HepG2 (cell line): ENCODE measurements at regions not wholly inside any gene's neighbourhood (a gene's known extent, or its start where the extent isn't known, plus 50 kb on each side); places are given as distances from the start of the nearest gene placed in this dataset.

ENCODE experiments used
- ATAC-seq: fragments of 200-7000 bp; cut with Tn5 transposase; 3 replicates; pipeline ENCODE4 v1.9.1; 2020; ENCODE audit warnings: mild to moderate bottlenecking, moderate library complexity
- BruUV-seq: library from RNA; stranded (reverse); fragments of 400-500 nt; replicated peaks from 2 replicates; lab custom pipeline; 2021; lab: Mats Ljungman, UMichigan
- CTCF ChIA-PET: fragments of 300-600 bp; formaldehyde crosslinking; extraction: SDS; loops from one replicate; lab custom pipeline; 2021; ENCODE audit warnings: low total read pairs, inconsistent platforms, low intra/inter-chr PET ratio; lab: Yijun Ruan, JAX
- POLR2A ChIA-PET: fragments of 350-600 bp; sonication (Branson Sonifier 250); formaldehyde crosslinking; loops from one replicate; lab custom pipeline; 2020; ENCODE audit warnings: antibody characterized with exemption, inconsistent platforms; lab: Yijun Ruan, JAX
- DNase-seq: peaks from one replicate; pipeline ENCODE4 v3.0.0-alpha.2; 2015; ENCODE audit warnings: low spot score
- FAIRE-seq: peaks from 3 replicates; lab custom pipeline; 2011; peaks lifted over from hg19 to GRCh38; lab: Jason Lieb, UNC
- H2AFZ ChIP-seq: one replicate; pipeline ENCODE4 v1.6.1; 2011; ENCODE audit warnings: low read length, inconsistent platforms
- H3K27ac ChIP-seq: fragments of 300-600 bp; 3 replicates; pipeline ENCODE4 v1.8.0; 2011; ENCODE audit warnings: mixed run types, mild to moderate bottlenecking, mixed read lengths, low read length, inconsistent platforms; ENCODE audit not compliant: insufficient read depth; ENCODE audit errors: extremely low read length
- H3K27me3 ChIP-seq, 2 experiments: fragments of 200-600 bp in 1 of 2; 2 replicates in 1 of 2; 3 replicates in 1 of 2; pipeline versions ENCODE4 v1.6.0 to v1.8.0; 2011; ENCODE audit warnings: low read length in 2 of 2, mild to moderate bottlenecking in 2 of 2, moderate library complexity in 2 of 2, inconsistent platforms in 1 of 2; ENCODE audit not compliant: insufficient read depth in 2 of 2, control insufficient read depth in 1 of 2
- H3K36me3 ChIP-seq, 2 experiments: fragments of 200-600 bp in 1 of 2; replicated peaks in 1 of 2; 2 replicates in 1 of 2; 3 replicates in 1 of 2; pipeline versions ENCODE4 v1.5.1 to v1.8.0; 2011; ENCODE audit warnings: low read length in 2 of 2, inconsistent platforms in 1 of 2; ENCODE audit not compliant: insufficient read depth in 2 of 2, control insufficient read depth in 1 of 2
- H3K4me1 ChIP-seq: 2 replicates; pipeline ENCODE4 v1.5.1; 2012; ENCODE audit warnings: low read length, inconsistent platforms; ENCODE audit not compliant: insufficient read depth
- H3K4me2 ChIP-seq: 2 replicates; pipeline ENCODE4 v1.6.0; 2011; ENCODE audit warnings: low read depth, low read length, inconsistent platforms
- H3K4me3 ChIP-seq, 3 experiments: fragments of 200-600 bp in 1 of 3; sonication (generic), shearing (Covaris generic) in 1 of 3; replicated peaks in 1 of 3; 2 replicates each; pipeline ENCODE4 v1.5.1; 2011 to 2016; ENCODE audit warnings: low read length in 3 of 3, inconsistent platforms in 2 of 3, low read depth in 2 of 3, mild to moderate bottlenecking in 2 of 3, control low read depth in 1 of 3, mixed read lengths in 1 of 3; ENCODE audit not compliant: insufficient read depth in 1 of 3
- H3K79me2 ChIP-seq: one replicate; pipeline ENCODE4 v1.6.1; 2011; ENCODE audit warnings: low read length, inconsistent platforms; ENCODE audit not compliant: insufficient read depth
- H3K9ac ChIP-seq: 2 replicates; pipeline ENCODE4 v1.6.0; 2011; ENCODE audit warnings: mild to moderate bottlenecking, low read depth, low read length, inconsistent platforms; ENCODE audit not compliant: insufficient read depth
- H3K9me3 ChIP-seq: 2 replicates; pipeline ENCODE4 v1.5.1; 2012; ENCODE audit warnings: mild to moderate bottlenecking, low read length
- H4K20me1 ChIP-seq: 2 replicates; pipeline ENCODE4 v1.6.0; 2011; ENCODE audit warnings: inconsistent platforms, mild to moderate bottlenecking, low read length, moderate library complexity; ENCODE audit not compliant: insufficient read depth
- CEBPG ChIP-seq: IDR thresholded peaks from 2 replicates; pipeline ENCODE4 v1.6.1; 2016
- MAFF ChIP-seq: IDR thresholded peaks from 2 replicates; pipeline ENCODE4 v1.6.1; 2011; ENCODE audit warnings: low read depth, low read length, improper control_type of control experiment
- MAFK ChIP-seq, 2 experiments: IDR thresholded peaks in 1 of 2; conservative IDR thresholded peaks in 1 of 2; 2 replicates each; pipeline ENCODE4 v1.6.1; 2011; ENCODE audit warnings: improper control_type of control experiment in 2 of 2, low read length in 2 of 2
- SMC3 ChIP-seq: IDR thresholded peaks from 2 replicates; pipeline ENCODE4 v1.6.1; 2011; ENCODE audit warnings: low read length, improper control_type of control experiment
- ZNF281 ChIP-seq: sonication (generic); formaldehyde crosslinking; IDR thresholded peaks from 2 replicates; pipeline ENCODE4 v1.4.0; 2020; ENCODE audit warnings: missing genetic modification reagents, borderline replicate concordance
- ZNF333 ChIP-seq: sonication (generic); formaldehyde crosslinking; IDR thresholded peaks from 2 replicates; pipeline ENCODE4 v1.4.0; 2020; ENCODE audit warnings: mild to moderate bottlenecking, missing genetic modification reagents, borderline replicate concordance
- ZNF414 ChIP-seq: sonication (generic); formaldehyde crosslinking; IDR thresholded peaks from 2 replicates; pipeline ENCODE4 v1.5.0; 2020; ENCODE audit warnings: missing genetic modification reagents
- whole genome bisulfite sequencing: methylation state at CpG from one replicate; pipeline ENCODE4 v1.1.6; 2017; ENCODE audit warnings: low lambda C conversion rate; 5-methylcytosine and 5-hydroxymethylcytosine counted together
- in situ Hi-C: cut with HindIII; loops from 2 replicates; pipeline ENCODE4 v1.10.0; 2017; ENCODE audit warnings: low pct_unique_long_range_greater_than_20kb; ENCODE audit not compliant: extremely low pct_ligation_motif_present
- intact Hi-C: fragments of 100-400 bp; cut with micrococcal nuclease; formaldehyde crosslinking; loops from one replicate; pipeline ENCODE4 v1.10.0; 2022; ENCODE audit not compliant: unreplicated experiment

- intact Hi-C loops = no loop called here
- Histone ChIP-seq H3K79me2 (no peaks in the 10 kb centered on the region), H2AFZ (no peak overlapping the region), H3K4me3 (no peak overlapping the region), H3K27ac (no peak overlapping the region), H3K36me3 (no peaks in the 10 kb centered on the region), H3K9me3 (no peaks in the 10 kb centered on the region), H3K4me1 (no peaks in the 10 kb centered on the region), H3K4me2 (no peak overlapping the region), H4K20me1 (no peaks in the 10 kb centered on the region), H3K9ac (no peak overlapping the region), H3K27me3 (no peaks in the 10 kb centered on the region)
- whole genome bisulfite sequencing = 50% methylated on average over 3 of the region's 8 CpGs
- no peak for TF ChIP-seq ZNF414
- peak; percentile 71; the same call in 1 of the 2 replicates for TF ChIP-seq ZNF281
- TF ChIP-seq ZNF333 (CRISPR knock-in tag) = no peak
- in situ Hi-C loops = no loop called here
- FAIRE-seq (no peak), DNase-seq (no peak), ATAC-seq (no peak)
- POLR2A ChIA-PET = no interaction called here
- no TSS peak for BruUV-seq
- CTCF ChIA-PET = no interaction called here
These were observed 595.6 kb upstream of the PKN2 start for GRCh38 chr1:88088481-88088880.

GRCh38 chr1:88089961-88090360 lies 594.1 kb upstream of the PKN2 start:
- in situ Hi-C loops = no loop called here
- peak; percentile 66 for TF ChIP-seq MAFF
- TF ChIP-seq CEBPG (CRISPR knock-in tag) = no peak
- TF ChIP-seq MAFK (conservative IDR thresholded peaks at IDR 0.05 in 1 of 2, IDR thresholded peaks at IDR 0.05 in 1 of 2; ENCODE audit: low read length in 2 of 2) = peak; percentile 50 to 76; a peak in 3 of 4 replicates
- TF ChIP-seq SMC3 = no peak

More at GRCh38 chr1:88089961-88090360, 594.1 kb upstream of the PKN2 start:
- no peaks in the 10 kb centered on the region for H4K20me1 ChIP-seq
- no peak overlapping the region for H3K27ac ChIP-seq
- no peaks in the 10 kb centered on the region for H3K4me1 ChIP-seq
- BruUV-seq = no TSS peak
- intact Hi-C loops = no loop called here
- FAIRE-seq (no peak), DNase-seq (no peak), ATAC-seq (no peak)
- 0% methylated on average over 1 of the region's 1 CpG for WGBS
- no peaks in the 10 kb centered on the region for H3K9me3 ChIP-seq
- ChIA-PET CTCF (no interaction called here), POLR2A (no interaction called here)
- H3K4me2 ChIP-seq = no peak overlapping the region
- no peaks in the 10 kb centered on the region for H3K79me2 ChIP-seq
- no peaks in the 10 kb centered on the region for H3K36me3 ChIP-seq
- H3K9ac ChIP-seq = no peak overlapping the region
- H3K27me3 ChIP-seq = no peaks in the 10 kb centered on the region
- H3K4me3 ChIP-seq = no peak overlapping the region
- no peak overlapping the region for H2AFZ ChIP-seq
